ENCODE measurements at regions not wholly inside any gene's neighbourhood (a gene's known extent, or its start where the extent isn't known, plus 50 kb on each side); places are given as distances from the start of the nearest gene placed in this dataset.
A peak's percentile ranks its signal among the peaks of the same experiment; 100 is the strongest.

GRCh38 chr1:219120624-219121544 lies 52.8 kb upstream of the LYPLAL1 start:
- WGBS, 2 donors, result 51 to 59% methylated on average over 6 of the region's 6 CpGs
- no peak overlapping the region for H3K4me3 ChIP-seq
- no peak for DNase-seq
- no peaks in the 10 kb centered on the region for H3K36me3 ChIP-seq
- H3K27ac ChIP-seq, result no peak overlapping the region
- H3K9me3 ChIP-seq, result no peaks in the 10 kb centered on the region
- no peak for TF ChIP-seq POLR2A (IDR thresholded peaks at IDR 0.05)
- no peak for TF ChIP-seq CTCF (IDR thresholded peaks at IDR 0.05)
- peaks cover 0 to 3% (median 0%) of the 10 kb centered on the region in 3 donors for H3K4me1 ChIP-seq
- intact Hi-C loops (cut with DNase I), result no loop called here
- H3K27me3 ChIP-seq, result no peaks in the 10 kb centered on the region

GRCh38 chr1:219121679-219122078 lies 52.0 kb upstream of the LYPLAL1 start:
- Histone ChIP-seq H3K9me3 (no peaks in the 10 kb centered on the region), H3K27ac (peak overlapping the region in 2 of 4 donors; percentile 19 to 23), H3K36me3 (no peaks in the 10 kb centered on the region), H3K27me3 (no peaks in the 10 kb centered on the region), H3K4me3 (no peak overlapping the region), H3K4me1 (peaks cover 0 to 3% (median 0%) of the 10 kb centered on the region in 3 donors)
- intact Hi-C loops (cut with DNase I), result no loop called here
- no peak for TF ChIP-seq CTCF (IDR thresholded peaks at IDR 0.05)
- TF ChIP-seq POLR2A (IDR thresholded peaks at IDR 0.05), result no peak
- DNase-seq, result no peak
- WGBS, 2 donors, result 74 to 77% methylated on average over 2 of the region's 2 CpGs

GRCh38 chr1:219123036-219123435 lies 50.6 kb upstream of the LYPLAL1 start:
- Histone ChIP-seq H3K9me3 (no peaks in the 10 kb centered on the region), H3K36me3 (no peaks in the 10 kb centered on the region), H3K4me3 (no peak overlapping the region), H3K4me1 (peaks cover 0 to 3% (median 0%) of the 10 kb centered on the region in 3 donors), H3K27ac (no peak overlapping the region), H3K27me3 (no peaks in the 10 kb centered on the region)
- no peak for TF ChIP-seq CTCF (IDR thresholded peaks at IDR 0.05)
- no peak for TF ChIP-seq POLR2A (IDR thresholded peaks at IDR 0.05)
- 59 to 70% methylated on average over 4 of the region's 4 CpGs for WGBS, 2 donors
- no peak for DNase-seq
- intact Hi-C loops (cut with DNase I), result no loop called here

Small RNAs in the stretch of these regions (small RNA-seq; reads per million reads assigned to genes)
- 0 reads per million in 4 donors for gene RF00012

Data from esophagus squamous epithelium (tissue), 5 donors.